ENCODE measurements at regions not wholly inside any gene's neighbourhood (a gene's known extent, or its start where the extent isn't known, plus 50 kb on each side); places are given as distances from the start of the nearest gene placed in this dataset.

DNA sequence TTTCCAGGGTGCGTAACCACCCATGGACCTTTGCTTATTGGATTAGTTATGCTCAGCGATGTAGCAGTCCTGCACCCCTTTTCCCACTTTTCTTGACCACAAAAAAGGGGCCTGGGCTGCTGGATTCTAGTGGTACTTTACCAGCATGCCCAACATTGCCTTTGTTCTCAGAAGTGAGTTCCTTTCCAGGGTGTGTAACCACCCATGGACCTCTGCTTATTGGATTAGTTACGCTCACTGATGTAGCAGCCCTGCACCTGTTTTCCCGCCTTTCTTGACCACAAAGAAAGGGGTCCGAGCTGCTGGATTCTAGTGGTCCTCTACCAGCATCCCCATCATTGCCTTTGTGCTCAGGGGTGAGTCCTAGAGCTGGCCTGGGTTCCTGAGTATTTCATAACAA lies 138.2 kb downstream of the COX18 start:
- Histone ChIP-seq H3K9me1 (ENCODE audit: insufficient read depth, low read length) (no peaks in the 10 kb centered on the region), H4K8ac (ENCODE audit: low read depth in 2 of 2, low read length in 2 of 2) (no peak overlapping the region), H2BK20ac (ENCODE audit: low read depth, low read length) (no peak overlapping the region), H2AK9ac (replicated peaks; ENCODE audit: low read depth, low read length, poor library complexity) (no peak overlapping the region), H2BK5ac (ENCODE audit: low read depth, low read length, poor library complexity, severe bottlenecking) (no peak overlapping the region), H3K27me3 (ENCODE audit: control insufficient read depth, insufficient read depth, low read length) (no peaks in the 10 kb centered on the region), H3K4me2 (ENCODE audit: low read depth, low read length) (no peak overlapping the region), H2BK15ac (ENCODE audit: low read depth, low read length) (no peak overlapping the region), H3K36me3 (ENCODE audit: control insufficient read depth, insufficient read depth, low read length) (no peaks in the 10 kb centered on the region), H3K14ac (replicated peaks; ENCODE audit: low read depth, low read length) (no peak overlapping the region), H4K20me1 (ENCODE audit: insufficient read depth, low read length) (no peaks in the 10 kb centered on the region), H3K56ac (ENCODE audit: extremely low read depth, insufficient read depth, low read length) (no peak overlapping the region), H3K4ac (ENCODE audit: low read depth, low read length) (no peak overlapping the region), H3K4me1 (ENCODE audit: control insufficient read depth, insufficient read depth, low read length) (no peaks in the 10 kb centered on the region), H2AFZ (replicated peaks; ENCODE audit: low read length, poor library complexity) (no peak overlapping the region), H4K5ac (ENCODE audit: low read depth, low read length) (no peak overlapping the region), H4K91ac (ENCODE audit: insufficient read depth, low read depth, low read length) (no peak overlapping the region), H2AK5ac (ENCODE audit: low read depth, low read length) (no peak overlapping the region), H3K4me3 (ENCODE audit: insufficient read depth, low read depth, low read length) (no peak overlapping the region), H3K27ac (ENCODE audit: insufficient read depth, low read length) (no peak overlapping the region), H3K9ac (ENCODE audit: low read depth, low read length) (no peak overlapping the region), H2BK120ac (ENCODE audit: low read depth, low read length) (no peak overlapping the region), H3K9me3 (ENCODE audit: control insufficient read depth, insufficient read depth, low read length) (no peaks in the 10 kb centered on the region), H3K23ac (ENCODE audit: low read depth, low read length) (no peak overlapping the region), H3K79me1 (ENCODE audit: low read depth in 1 of 2, low read length in 2 of 2) (no peaks in the 10 kb centered on the region), H3K18ac (ENCODE audit: low read depth, low read length) (no peak overlapping the region)
- dilution Hi-C loops (cut with HindIII; ENCODE audit: low sequenced_read_pairs, unreplicated experiment) (no loop called here), in situ Hi-C loops (cut with MboI; ENCODE audit: low sequenced_read_pairs) (no loop called here), intact Hi-C loops (cut with micrococcal nuclease) (no loop called here)
- DNase-seq: no peak
- no peak for ATAC-seq (ENCODE audit: low read depth)
- ChIA-PET CTCF (no interaction called here), POLR2A (ENCODE audit: unreplicated experiment) (interaction anchor here (0.7 kb wide), 1 partner anchor 11 kb away, joined by 4 read pairs; no protein-coding TSS in a partner anchor)
- no peak for TF ChIP-seq FOS (IDR thresholded peaks at IDR 0.05; ENCODE audit: low read depth, low read length)
- TF ChIP-seq MAFK (IDR thresholded peaks at IDR 0.05; ENCODE audit: low read depth, low read length): no peak
- no peak for TF ChIP-seq ELK1 (IDR thresholded peaks at IDR 0.05; ENCODE audit: borderline replicate concordance, low read depth, low read length)
- no peak for TF ChIP-seq CTCF (conservative IDR thresholded peaks at IDR 0.05; ENCODE audit: low read depth, low read length)
- TF ChIP-seq SMC3 (IDR thresholded peaks at IDR 0.05; ENCODE audit: low read depth, low read length): no peak
- no peak for TF ChIP-seq RCOR1 (IDR thresholded peaks at IDR 0.05; ENCODE audit: insufficient replicate concordance, low read length)
- TF ChIP-seq MAZ (IDR thresholded peaks at IDR 0.05; ENCODE audit: borderline replicate concordance, low read depth, low read length): no peak
- TF ChIP-seq MXI1 (IDR thresholded peaks at IDR 0.05; ENCODE audit: borderline replicate concordance, low read depth, low read length): no peak
- TF ChIP-seq RAD21 (IDR thresholded peaks at IDR 0.05; ENCODE audit: low read length): no peak
- no peak for TF ChIP-seq BHLHE40 (IDR thresholded peaks at IDR 0.05; ENCODE audit: low read depth, low read length)
- no peak for TF ChIP-seq POLR2A (IDR thresholded peaks at IDR 0.05; ENCODE audit: low read depth, low read length)
- TF ChIP-seq, protein P1, sequence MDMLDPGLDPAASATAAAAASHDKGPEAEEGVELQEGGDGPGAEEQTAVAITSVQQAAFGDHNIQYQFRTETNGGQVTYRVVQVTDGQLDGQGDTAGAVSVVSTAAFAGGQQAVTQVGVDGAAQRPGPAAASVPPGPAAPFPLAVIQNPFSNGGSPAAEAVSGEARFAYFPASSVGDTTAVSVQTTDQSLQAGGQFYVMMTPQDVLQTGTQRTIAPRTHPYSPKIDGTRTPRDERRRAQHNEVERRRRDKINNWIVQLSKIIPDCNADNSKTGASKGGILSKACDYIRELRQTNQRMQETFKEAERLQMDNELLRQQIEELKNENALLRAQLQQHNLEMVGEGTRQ (IDR thresholded peaks at IDR 0.05; ENCODE audit: low read depth, low read length): no peak
- TF ChIP-seq CHD1 (IDR thresholded peaks at IDR 0.05; ENCODE audit: low read depth, low read length): no peak
- no peak for TF ChIP-seq NFE2L2 (IDR thresholded peaks at IDR 0.05; ENCODE audit: low read depth, low read length)
- no peak for TF ChIP-seq RFX5 (IDR thresholded peaks at IDR 0.05; ENCODE audit: low read depth, low read length)
- TF ChIP-seq CEBPB (IDR thresholded peaks at IDR 0.05; ENCODE audit: low read depth, low read length): no peak
- no TSS peak for BruUV-seq (replicated peaks)
- WGBS, 2 experiments (ENCODE audit: extremely low coverage in 2 of 2, insufficient read length in 1 of 2): 83% methylated on average over 1 of the region's 5 CpGs; no CpG with 5 or more reads in 1 of the 2 experiments

Data from IMR-90 (cell line).